ENCODE measurements at regions not wholly inside any gene's neighbourhood (a gene's known extent, or its start where the extent isn't known, plus 50 kb on each side); places are given as distances from the start of the nearest gene placed in this dataset.

GRCh38 chr20:24165301-24166122 is 176.9 kb upstream of the GGTLC1 start:
- peak; percentile 87 for DNase-seq

GRCh38 chr20:24164360-24164759 is 175.8 kb upstream of the GGTLC1 start:
- peak; percentile 15 for DNase-seq

- DNase-seq: no peak
Observed at GRCh38 chr20:24163506-24163905, 174.9 kb upstream of the GGTLC1 start.

GRCh38 chr20:24160563-24161281 is 172.1 kb upstream of the GGTLC1 start:
- DNase-seq: peak; percentile 57

- peak; percentile 99 for DNase-seq
Observed at GRCh38 chr20:24158281-24158680, 169.7 kb upstream of the GGTLC1 start.

GRCh38 chr20:24157213-24157612 is 168.6 kb upstream of the GGTLC1 start:
- DNase-seq: no peak

- DNase-seq: peak; percentile 70
Observed at GRCh38 chr20:24153101-24154040, 164.8 kb upstream of the GGTLC1 start.

- no peak for DNase-seq
Observed at GRCh38 chr20:24151621-24152294, 163.2 kb upstream of the GGTLC1 start.

GRCh38 chr20:24150406-24150805 is 161.8 kb upstream of the GGTLC1 start:
- no peak for DNase-seq

- DNase-seq: no peak
Observed at GRCh38 chr20:24149881-24150307, 161.3 kb upstream of the GGTLC1 start.

GRCh38 chr20:24149175-24149574 is 160.6 kb upstream of the GGTLC1 start:
- no peak for DNase-seq

- no peak for DNase-seq
Observed at GRCh38 chr20:24148372-24148771, 159.8 kb upstream of the GGTLC1 start.

- no peak for DNase-seq
Observed at GRCh38 chr20:24147961-24148360, 159.4 kb upstream of the GGTLC1 start.

- DNase-seq: no peak
Observed at GRCh38 chr20:24147479-24147878, 158.9 kb upstream of the GGTLC1 start.

GRCh38 chr20:24146231-24146634 is 157.7 kb upstream of the GGTLC1 start:
- DNase-seq: no peak

- no peak for DNase-seq
Observed at GRCh38 chr20:24144371-24144770, 155.8 kb upstream of the GGTLC1 start.

- DNase-seq: no peak
Observed at GRCh38 chr20:24141111-24141510, 152.5 kb upstream of the GGTLC1 start.

- no peak for DNase-seq
Observed at GRCh38 chr20:24139846-24140245, 151.3 kb upstream of the GGTLC1 start.

- no peak for DNase-seq
Observed at GRCh38 chr20:24138951-24139350, 150.4 kb upstream of the GGTLC1 start.

GRCh38 chr20:24138196-24138857 is 149.7 kb upstream of the GGTLC1 start:
- DNase-seq: peak; percentile 13

GRCh38 chr20:24136659-24137246 is 148.2 kb upstream of the GGTLC1 start:
- peak; percentile 89 for DNase-seq

GRCh38 chr20:24135781-24136180 is 147.2 kb upstream of the GGTLC1 start:
- no peak for DNase-seq
